ENCODE measurements at regions not wholly inside any gene's neighbourhood (a gene's known extent, or its start where the extent isn't known, plus 50 kb on each side); places are given as distances from the start of the nearest gene placed in this dataset.

GRCh38 chr12:89797436-89797835 is 88.8 kb upstream of the ATP2B1 start:
- TF ChIP-seq CTCF (IDR thresholded peaks at IDR 0.05; ENCODE audit: insufficient read depth, low read length, poor library complexity, severe bottlenecking) (no peak), EZH2phosphoT487 (conservative IDR thresholded peaks at IDR 0.05; ENCODE audit: low read length) (no peak)
